SK-N-SH (cell line): ENCODE measurements at regions not wholly inside any gene's neighbourhood (a gene's known extent, or its start where the extent isn't known, plus 50 kb on each side); places are given as distances from the start of the nearest gene placed in this dataset.

ENCODE experiments used
- CHD2 ChIP-seq: fragments of 150-350 bp; IDR thresholded peaks from 2 replicates; pipeline ENCODE4 v1.6.1; 2018; ENCODE audit warnings: low read length; ENCODE audit not compliant: partially characterized antibody
- EP300 ChIP-seq, 2 experiments: IDR thresholded peaks; 2 replicates each; pipeline versions ENCODE4 v1.4.0 to v1.6.1; 2012; ENCODE audit warnings: borderline replicate concordance in 1 of 2, low read depth in 1 of 2, low read length in 1 of 2
- FOXM1 ChIP-seq: IDR thresholded peaks from 2 replicates; pipeline ENCODE4 v1.4.0; 2012; ENCODE audit warnings: low read depth, mild to moderate bottlenecking
- NRF1 ChIP-seq: IDR thresholded peaks from 2 replicates; pipeline ENCODE4 v1.6.1; 2012; ENCODE audit warnings: low read depth, mild to moderate bottlenecking, low read length
- POLR2AphosphoS5 ChIP-seq: IDR thresholded peaks from 2 replicates; pipeline ENCODE4 v1.6.1; 2012; ENCODE audit warnings: low read depth, low read length
- RXRA ChIP-seq: IDR thresholded peaks from 2 replicates; pipeline ENCODE4 v1.4.0; 2012; ENCODE audit warnings: low read depth, mild to moderate bottlenecking, borderline replicate concordance
- TAF1 ChIP-seq: IDR thresholded peaks from 2 replicates; pipeline ENCODE4 v1.6.1; 2012; ENCODE audit warnings: low read depth, mild to moderate bottlenecking, low read length, moderate library complexity, borderline replicate concordance
- TEAD4 ChIP-seq: IDR thresholded peaks from 2 replicates; pipeline ENCODE4 v1.4.0; 2012; ENCODE audit warnings: mild to moderate bottlenecking, borderline replicate concordance; ENCODE audit not compliant: insufficient read depth
- YY1 ChIP-seq: IDR thresholded peaks from 2 replicates; pipeline ENCODE4 v1.4.0; 2012; ENCODE audit warnings: low read depth, mild to moderate bottlenecking
- TF ChIP-seq, protein P1 (sequence below): fragments of 200-600 bp; sonication (generic); IDR thresholded peaks from 2 replicates; pipeline ENCODE4 v1.6.1; 2017; ENCODE audit warnings: antibody characterized with exemption, mild to moderate bottlenecking, moderate library complexity
- TF ChIP-seq, protein P2 (sequence below): IDR thresholded peaks from 2 replicates; pipeline ENCODE4 v1.4.0; 2012; ENCODE audit warnings: low read depth
- TF ChIP-seq, protein P3 (sequence below): fragments of 150-350 bp; IDR thresholded peaks from 2 replicates; pipeline ENCODE4 v1.6.1; 2016; ENCODE audit warnings: mild to moderate bottlenecking, low read depth, low read length

DNA sequence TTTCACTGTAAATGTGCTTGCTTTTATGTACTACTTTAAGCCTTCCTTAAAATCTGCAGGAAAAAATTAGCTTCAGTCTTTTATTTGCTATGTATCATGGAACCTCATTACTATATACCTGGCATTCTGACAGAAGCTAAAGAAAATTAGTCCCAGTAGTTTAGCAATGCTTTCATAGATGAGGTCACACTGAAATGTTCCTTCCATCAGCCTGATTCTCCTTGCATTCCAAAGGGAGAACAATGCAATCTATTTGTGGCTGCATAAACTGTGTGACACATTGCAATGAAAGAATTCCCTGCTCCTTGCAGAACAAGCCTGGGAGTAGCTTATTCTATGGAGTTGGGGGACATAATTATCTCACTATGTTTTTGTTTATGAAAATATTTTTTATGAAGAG, 691.5 kb upstream of the ARPP21 start:
- TF ChIP-seq, protein P1, sequence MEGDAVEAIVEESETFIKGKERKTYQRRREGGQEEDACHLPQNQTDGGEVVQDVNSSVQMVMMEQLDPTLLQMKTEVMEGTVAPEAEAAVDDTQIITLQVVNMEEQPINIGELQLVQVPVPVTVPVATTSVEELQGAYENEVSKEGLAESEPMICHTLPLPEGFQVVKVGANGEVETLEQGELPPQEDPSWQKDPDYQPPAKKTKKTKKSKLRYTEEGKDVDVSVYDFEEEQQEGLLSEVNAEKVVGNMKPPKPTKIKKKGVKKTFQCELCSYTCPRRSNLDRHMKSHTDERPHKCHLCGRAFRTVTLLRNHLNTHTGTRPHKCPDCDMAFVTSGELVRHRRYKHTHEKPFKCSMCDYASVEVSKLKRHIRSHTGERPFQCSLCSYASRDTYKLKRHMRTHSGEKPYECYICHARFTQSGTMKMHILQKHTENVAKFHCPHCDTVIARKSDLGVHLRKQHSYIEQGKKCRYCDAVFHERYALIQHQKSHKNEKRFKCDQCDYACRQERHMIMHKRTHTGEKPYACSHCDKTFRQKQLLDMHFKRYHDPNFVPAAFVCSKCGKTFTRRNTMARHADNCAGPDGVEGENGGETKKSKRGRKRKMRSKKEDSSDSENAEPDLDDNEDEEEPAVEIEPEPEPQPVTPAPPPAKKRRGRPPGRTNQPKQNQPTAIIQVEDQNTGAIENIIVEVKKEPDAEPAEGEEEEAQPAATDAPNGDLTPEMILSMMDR: no peak
- TF ChIP-seq, protein P2, sequence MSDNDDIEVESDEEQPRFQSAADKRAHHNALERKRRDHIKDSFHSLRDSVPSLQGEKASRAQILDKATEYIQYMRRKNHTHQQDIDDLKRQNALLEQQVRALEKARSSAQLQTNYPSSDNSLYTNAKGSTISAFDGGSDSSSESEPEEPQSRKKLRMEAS: no peak
- TF ChIP-seq EP300 (IDR thresholded peaks at IDR 0.05; ENCODE audit: borderline replicate concordance in 1 of 2, low read depth in 1 of 2, low read length in 1 of 2) (no peak), POLR2AphosphoS5 (no peak), CHD2 (no peak), FOXM1 (no peak), RXRA (no peak), YY1 (no peak), TAF1 (no peak), NRF1 (no peak), TEAD4 (no peak)
- TF ChIP-seq, protein P3, sequence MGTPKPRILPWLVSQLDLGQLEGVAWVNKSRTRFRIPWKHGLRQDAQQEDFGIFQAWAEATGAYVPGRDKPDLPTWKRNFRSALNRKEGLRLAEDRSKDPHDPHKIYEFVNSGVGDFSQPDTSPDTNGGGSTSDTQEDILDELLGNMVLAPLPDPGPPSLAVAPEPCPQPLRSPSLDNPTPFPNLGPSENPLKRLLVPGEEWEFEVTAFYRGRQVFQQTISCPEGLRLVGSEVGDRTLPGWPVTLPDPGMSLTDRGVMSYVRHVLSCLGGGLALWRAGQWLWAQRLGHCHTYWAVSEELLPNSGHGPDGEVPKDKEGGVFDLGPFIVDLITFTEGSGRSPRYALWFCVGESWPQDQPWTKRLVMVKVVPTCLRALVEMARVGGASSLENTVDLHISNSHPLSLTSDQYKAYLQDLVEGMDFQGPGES: no peak
